GM12874 (cell line): ENCODE measurements at regions not wholly inside any gene's neighbourhood (a gene's known extent, or its start where the extent isn't known, plus 50 kb on each side); places are given as distances from the start of the nearest gene placed in this dataset.

Experiments used
- TF ChIP-seq, protein P1 (sequence below): IDR thresholded peaks from 2 replicates; pipeline ENCODE4 v1.5.1; 2011; ENCODE audit warnings: low read depth, mild to moderate bottlenecking, control low read depth, low read length, moderate library complexity; ENCODE audit not compliant: insufficient read depth

DNA sequence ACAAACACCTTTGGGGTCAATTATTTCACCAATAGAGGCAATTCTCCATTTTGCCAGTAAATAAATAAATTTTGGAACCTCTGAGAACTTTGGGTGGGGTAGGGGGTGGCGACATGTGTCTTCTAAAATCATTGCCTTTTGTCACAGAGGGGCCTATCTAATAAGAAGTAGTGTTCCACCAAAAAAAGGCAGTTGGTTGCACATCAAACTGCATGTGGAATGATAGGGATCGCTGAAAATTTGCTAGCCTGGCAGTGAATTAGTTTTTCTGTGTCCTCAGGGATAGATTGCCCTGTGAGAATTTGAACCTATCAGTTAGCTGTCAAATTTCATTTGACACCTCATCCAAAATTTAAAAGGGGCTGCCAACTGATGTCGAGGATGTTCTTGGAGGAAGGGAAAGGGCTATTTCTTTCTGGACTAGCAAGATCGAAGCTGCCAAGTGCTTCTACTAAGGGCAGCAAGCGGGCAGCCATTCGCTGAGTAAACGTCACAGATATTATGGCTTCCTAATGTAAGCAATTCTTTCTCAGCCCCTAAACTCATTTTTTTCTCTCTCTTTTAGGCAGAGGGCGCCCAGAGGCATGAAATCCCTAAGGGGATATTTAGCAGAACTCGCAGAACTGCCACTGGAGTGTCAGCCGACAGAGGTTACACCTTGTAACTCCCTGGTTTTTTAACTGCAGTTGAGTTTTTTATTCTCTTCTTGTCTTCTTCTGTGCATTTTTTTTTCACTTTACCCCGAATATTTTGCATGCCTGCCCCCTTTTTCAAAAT is 2208.1 kb upstream of the WWC1 start:
- TF ChIP-seq, protein P1, sequence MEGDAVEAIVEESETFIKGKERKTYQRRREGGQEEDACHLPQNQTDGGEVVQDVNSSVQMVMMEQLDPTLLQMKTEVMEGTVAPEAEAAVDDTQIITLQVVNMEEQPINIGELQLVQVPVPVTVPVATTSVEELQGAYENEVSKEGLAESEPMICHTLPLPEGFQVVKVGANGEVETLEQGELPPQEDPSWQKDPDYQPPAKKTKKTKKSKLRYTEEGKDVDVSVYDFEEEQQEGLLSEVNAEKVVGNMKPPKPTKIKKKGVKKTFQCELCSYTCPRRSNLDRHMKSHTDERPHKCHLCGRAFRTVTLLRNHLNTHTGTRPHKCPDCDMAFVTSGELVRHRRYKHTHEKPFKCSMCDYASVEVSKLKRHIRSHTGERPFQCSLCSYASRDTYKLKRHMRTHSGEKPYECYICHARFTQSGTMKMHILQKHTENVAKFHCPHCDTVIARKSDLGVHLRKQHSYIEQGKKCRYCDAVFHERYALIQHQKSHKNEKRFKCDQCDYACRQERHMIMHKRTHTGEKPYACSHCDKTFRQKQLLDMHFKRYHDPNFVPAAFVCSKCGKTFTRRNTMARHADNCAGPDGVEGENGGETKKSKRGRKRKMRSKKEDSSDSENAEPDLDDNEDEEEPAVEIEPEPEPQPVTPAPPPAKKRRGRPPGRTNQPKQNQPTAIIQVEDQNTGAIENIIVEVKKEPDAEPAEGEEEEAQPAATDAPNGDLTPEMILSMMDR = no peak

DNA sequence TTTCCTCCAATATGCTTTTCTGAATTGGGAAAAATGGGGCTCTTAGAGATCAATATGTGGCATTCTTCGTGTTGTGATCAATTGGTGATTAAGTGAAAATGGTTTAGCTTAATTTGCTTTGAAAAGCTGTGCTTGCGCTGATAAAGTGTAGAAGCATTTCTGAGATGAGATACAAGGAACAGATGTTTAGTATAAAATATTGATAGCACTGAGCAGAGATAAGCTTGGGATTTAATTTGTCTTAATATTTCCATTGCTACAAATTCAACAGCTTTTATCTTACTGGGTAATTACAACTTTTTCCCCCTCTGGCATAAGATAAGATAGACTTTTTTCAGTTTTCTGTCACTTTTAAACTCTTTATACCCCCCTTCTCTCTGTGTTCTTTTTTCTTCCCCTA is 2204.9 kb upstream of the WWC1 start:
- TF ChIP-seq, protein P1 = no peak

DNA sequence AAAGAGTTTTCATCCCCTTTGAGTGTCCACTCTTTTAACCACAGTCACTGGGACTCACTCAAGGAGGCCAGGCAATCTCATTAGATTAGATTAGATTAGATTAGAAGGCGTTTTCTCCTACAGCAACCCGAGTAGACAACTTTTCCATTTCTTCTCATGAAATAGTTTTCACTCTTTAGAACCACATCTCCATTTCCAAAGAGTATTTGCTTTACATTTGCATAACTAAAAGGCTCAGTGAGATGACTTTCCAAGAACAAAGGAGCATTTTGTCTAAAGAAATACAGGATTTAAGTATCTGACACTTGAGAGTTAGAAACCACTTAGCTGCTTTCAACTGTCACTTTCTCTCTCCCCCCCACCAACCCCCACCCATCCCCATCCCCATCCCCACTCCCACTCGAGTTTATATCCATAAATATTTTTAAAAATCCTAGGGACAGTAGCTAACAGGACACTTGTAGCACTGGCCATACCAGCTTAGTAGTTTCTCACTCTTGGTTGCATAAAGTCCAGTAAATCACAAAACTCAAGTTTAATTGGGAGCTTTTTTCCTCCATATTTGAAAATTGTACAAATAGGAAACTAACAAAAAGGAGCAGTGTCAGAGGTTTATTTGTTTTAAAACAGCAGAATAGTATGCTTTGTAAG is 2202.9 kb upstream of the WWC1 start:
- TF ChIP-seq, protein P1 = no peak

DNA sequence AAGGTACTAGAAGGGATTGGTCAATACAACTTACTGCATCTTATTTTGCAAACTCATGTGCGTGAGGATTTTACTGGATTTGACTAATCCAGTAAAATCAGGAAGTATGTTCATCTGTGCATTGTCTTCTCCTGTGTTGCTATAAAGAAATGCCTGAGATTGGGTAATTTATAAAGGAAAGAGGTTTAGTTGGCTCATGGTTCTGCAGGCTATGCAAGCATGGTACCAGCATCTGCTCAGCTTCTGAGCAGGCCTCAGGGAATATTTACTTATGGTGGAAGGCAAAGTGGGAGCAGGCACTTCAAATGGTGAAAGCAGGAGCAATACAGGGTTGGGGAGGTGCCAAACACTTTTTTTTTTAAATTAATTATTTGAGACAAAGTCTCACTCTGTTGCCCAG is 2199.5 kb upstream of the WWC1 start:
- TF ChIP-seq, protein P1 = no peak

DNA sequence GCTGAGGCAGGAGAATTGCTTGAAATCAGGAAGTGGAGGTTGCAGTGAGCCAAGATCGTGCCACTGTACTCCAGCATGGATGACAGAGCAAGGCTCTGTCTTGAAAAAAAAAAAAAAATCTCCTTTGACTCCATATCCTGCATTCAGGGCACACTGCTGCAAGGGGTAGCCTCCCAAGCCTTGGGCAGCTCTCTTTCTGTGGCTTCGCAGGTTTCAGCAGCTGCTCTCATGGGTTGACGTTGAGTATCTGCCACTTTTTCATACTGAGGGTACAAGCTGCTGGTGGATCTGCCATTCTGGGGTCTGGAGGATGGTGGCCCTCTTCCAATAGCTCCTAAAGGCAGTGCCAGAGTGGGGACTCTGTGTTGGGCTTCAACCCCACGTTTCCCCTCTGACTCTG is 2198.1 kb upstream of the WWC1 start:
- TF ChIP-seq, protein P1 = no peak

DNA sequence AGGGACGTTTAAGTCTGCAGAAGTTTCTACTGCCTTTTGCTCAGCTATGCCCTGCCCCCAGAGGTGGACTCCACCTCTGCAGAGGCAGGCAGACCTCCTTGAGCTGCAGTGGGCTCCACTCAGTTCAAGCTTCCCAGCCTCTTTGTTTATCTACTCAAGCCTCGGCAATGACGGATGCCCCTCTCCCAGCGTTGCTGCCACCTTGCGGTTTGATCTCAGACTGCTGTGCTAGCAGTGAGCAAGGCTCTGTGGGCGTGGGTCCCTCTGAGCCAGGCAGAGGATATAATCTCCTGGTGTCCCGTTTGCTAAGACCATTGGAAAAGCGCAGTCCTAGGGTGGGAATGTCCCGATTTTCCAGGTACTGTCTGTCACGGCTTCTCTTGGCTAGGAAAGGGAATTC is 2188.5 kb upstream of the WWC1 start:
- TF ChIP-seq, protein P1 = no peak

DNA sequence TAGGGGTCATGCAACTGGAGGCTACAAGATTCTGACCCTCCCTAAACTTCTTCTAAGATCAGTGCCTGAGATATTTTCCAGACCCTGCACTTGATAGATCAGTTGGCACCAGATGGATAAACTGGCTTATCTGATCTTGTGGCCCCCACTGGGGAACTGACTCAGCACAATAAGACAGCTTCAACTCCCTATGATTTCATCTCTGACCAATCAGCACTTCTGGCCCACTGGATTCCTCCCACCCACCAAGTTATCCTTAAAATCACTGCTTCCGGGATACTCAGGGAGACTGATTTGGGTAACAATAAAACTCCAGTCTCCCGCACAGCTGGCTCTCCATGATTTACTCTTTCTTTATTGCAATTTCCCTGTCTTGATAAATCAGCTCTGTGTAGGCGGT is 2180.4 kb upstream of the WWC1 start:
- TF ChIP-seq, protein P1 = no peak
